GM12891 (cell line): ENCODE measurements at regions not wholly inside any gene's neighbourhood (a gene's known extent, or its start where the extent isn't known, plus 50 kb on each side); places are given as distances from the start of the nearest gene placed in this dataset.
A peak's percentile ranks its signal among the peaks of the same experiment; 100 is the strongest.
"Not testable (repeated sequence)": the region's sequence is repeated elsewhere in the genome, so short reads cannot be mapped to it uniquely, and the experiment has no call there.

Experiments
- DNase-seq: peaks from one replicate; pipeline ENCODE4 v3.0.0; 2011; ENCODE audit warnings: low spot score; ENCODE audit not compliant: insufficient read length
- FAIRE-seq: peaks from 2 replicates; lab custom pipeline; 2011; peaks lifted over from hg19 to GRCh38; lab: Jason Lieb, UNC
- PAX5 ChIP-seq: IDR thresholded peaks from 2 replicates; pipeline ENCODE4 v1.6.1; 2011; ENCODE audit warnings: low read length, moderate library complexity, mild to moderate bottlenecking; ENCODE audit not compliant: insufficient read depth, severe bottlenecking
- POLR2A ChIP-seq: IDR thresholded peaks from 2 replicates; pipeline ENCODE4 v1.6.1; 2011; ENCODE audit warnings: low read depth, low read length, control low read depth
- POLR2AphosphoS5 ChIP-seq: IDR thresholded peaks from 2 replicates; pipeline ENCODE4 v1.6.1; 2011; ENCODE audit warnings: low read depth, low read length, control low read depth
- POU2F2 ChIP-seq: IDR thresholded peaks from 2 replicates; pipeline ENCODE4 v1.6.1; 2011; ENCODE audit warnings: low read depth, mild to moderate bottlenecking, control low read depth, low read length, moderate library complexity
- SPI1 ChIP-seq: IDR thresholded peaks from 2 replicates; pipeline ENCODE4 v1.6.1; 2011; ENCODE audit warnings: low read depth, low read length, control low read depth
- TAF1 ChIP-seq: IDR thresholded peaks from 2 replicates; pipeline ENCODE4 v1.6.1; 2011; ENCODE audit warnings: low read depth, low read length, control low read depth

DNA sequence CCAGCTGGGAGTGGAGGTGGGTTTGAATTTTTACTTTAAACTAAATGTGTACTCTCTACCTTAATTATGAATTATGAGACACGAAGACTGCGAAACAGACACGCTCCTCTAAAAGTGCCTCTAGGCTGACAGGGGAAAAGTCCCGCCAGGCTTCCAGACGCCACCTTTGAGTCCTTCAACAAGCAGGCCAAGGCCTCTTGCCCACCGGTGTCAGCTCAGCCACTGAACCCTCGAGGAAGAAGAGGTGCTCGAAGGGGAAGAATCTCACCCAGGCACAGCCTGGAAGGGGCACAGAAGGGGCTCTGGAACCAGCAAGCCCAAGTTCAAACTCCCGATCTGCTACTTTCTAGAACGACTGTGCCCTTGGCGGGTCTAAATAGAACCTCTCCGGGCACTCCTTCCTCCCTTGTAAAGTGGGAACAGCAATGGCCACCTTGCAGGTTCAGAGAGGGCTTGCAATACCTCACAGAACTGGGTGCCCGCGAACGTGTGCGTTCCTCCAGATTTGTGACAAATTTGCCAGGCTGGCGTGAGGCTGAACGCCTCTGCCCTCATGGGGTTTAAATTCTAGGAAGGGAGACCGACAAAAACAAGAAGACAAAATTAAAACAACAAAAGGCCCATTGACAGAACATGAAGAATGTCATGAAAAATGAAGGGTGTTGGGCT, 158.5 kb upstream of the GRK3 start:
- DNase-seq (no peak), FAIRE-seq (no peak)
- TF ChIP-seq POLR2AphosphoS5 (no peak), TAF1 (no peak), POU2F2 (no peak), POLR2A (no peak), PAX5 (no peak), SPI1 (no peak)

GRCh38 chr22:25406510-25407210, 157.8 kb upstream of the GRK3 start:
- no peak for FAIRE-seq

GRCh38 chr22:25407226-25407858, 157.1 kb upstream of the GRK3 start:
- DNase-seq, result no peak
- no peak for TF ChIP-seq PAX5
- TF ChIP-seq SPI1, result no peak
- TF ChIP-seq TAF1, result no peak
- TF ChIP-seq POU2F2, result no peak
- TF ChIP-seq POLR2AphosphoS5, result no peak
- TF ChIP-seq POLR2A, result no peak
- FAIRE-seq, result peak; percentile 61

More at GRCh38 chr22:25406510-25407210, 157.8 kb upstream of the GRK3 start:
- DNase-seq, result no peak
- TF ChIP-seq TAF1 (no peak), PAX5 (no peak), POLR2A (no peak), POU2F2 (no peak), SPI1 (no peak), POLR2AphosphoS5 (no peak)

DNA sequence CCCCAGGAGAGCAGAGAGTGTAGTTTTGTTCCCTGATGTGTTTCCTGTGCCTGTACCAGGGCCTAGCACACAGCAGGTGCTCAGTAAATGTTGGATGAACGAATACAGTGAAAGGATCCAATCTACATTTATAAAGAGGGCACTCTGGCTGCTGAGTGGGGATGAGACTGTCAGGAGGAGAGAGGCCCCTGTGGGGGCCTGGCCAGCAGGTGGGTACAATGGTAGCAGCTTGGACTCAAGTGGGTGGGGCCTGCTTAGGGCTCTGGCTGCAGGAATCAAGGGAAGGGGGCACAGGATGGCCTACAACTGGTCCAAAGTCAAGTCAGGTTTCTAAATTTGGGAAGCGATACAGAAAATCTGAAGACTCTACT, 156.6 kb upstream of the GRK3 start:
- TF ChIP-seq PAX5, result no peak
- TF ChIP-seq TAF1, result no peak
- TF ChIP-seq POLR2A, result no peak
- no peak for TF ChIP-seq POLR2AphosphoS5
- TF ChIP-seq SPI1, result no peak
- TF ChIP-seq POU2F2, result no peak
- FAIRE-seq (no peak), DNase-seq (no peak)

- TF ChIP-seq POLR2AphosphoS5 (no peak), SPI1 (no peak), POLR2A (no peak)
- FAIRE-seq (no peak), DNase-seq (no peak)
Measured at GRCh38 chr22:25409240-25409639, 155.2 kb upstream of the GRK3 start.

GRCh38 chr22:25410849-25411248, 153.6 kb upstream of the GRK3 start:
- peak; percentile 23 for FAIRE-seq
- no peak for DNase-seq
- TF ChIP-seq SPI1 (no peak), POLR2AphosphoS5 (no peak), POLR2A (no peak), TAF1 (no peak), PAX5 (no peak), POU2F2 (no peak)

GRCh38 chr22:25413620-25414019, 150.9 kb upstream of the GRK3 start:
- TF ChIP-seq POU2F2 (no peak), POLR2AphosphoS5 (no peak), TAF1 (no peak), POLR2A (no peak), PAX5 (no peak), SPI1 (no peak)
- no peak for DNase-seq
- FAIRE-seq, result no peak

DNA sequence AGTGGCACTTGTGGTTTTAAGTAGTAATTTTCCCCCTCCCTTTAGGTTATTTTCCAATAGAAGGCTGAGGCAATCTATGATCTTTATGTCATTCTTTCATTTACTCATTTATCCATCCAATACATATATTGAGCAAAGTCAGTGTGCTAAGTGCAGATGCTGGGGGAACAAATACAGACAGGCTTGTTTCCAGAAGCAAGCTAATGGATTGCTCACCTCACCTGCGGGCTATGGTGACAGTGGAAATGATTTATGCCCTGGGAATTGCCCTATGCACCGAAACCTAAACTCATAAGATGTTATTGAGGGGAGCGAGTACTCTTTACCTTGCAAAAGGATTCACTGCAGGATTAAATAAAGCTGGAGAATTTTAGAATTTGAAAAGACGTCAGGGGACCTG, 148.7 kb upstream of the GRK3 start:
- FAIRE-seq, DNase-seq: not testable (repeated sequence)

GRCh38 chr22:25417826-25418225, 146.6 kb upstream of the GRK3 start:
- peak; percentile 61 for TF ChIP-seq SPI1
- DNase-seq, FAIRE-seq: not testable (repeated sequence)
